Ishikawa (cell line): ENCODE measurements at regions not wholly inside any gene's neighbourhood (a gene's known extent, or its start where the extent isn't known, plus 50 kb on each side); places are given as distances from the start of the nearest gene placed in this dataset.

Experiments used
- CEBPB ChIP-seq: IDR thresholded peaks from 2 replicates; pipeline ENCODE4 v1.6.1; 2012
- CREB1 ChIP-seq: IDR thresholded peaks from 2 replicates; pipeline ENCODE4 v1.6.1; 2012; ENCODE audit warnings: low read depth
- EGR1 ChIP-seq: IDR thresholded peaks from 2 replicates; pipeline ENCODE4 v1.6.1; 2012
- EP300 ChIP-seq: IDR thresholded peaks from 2 replicates; pipeline ENCODE4 v1.6.1; 2012; ENCODE audit warnings: borderline replicate concordance
- FOXM1 ChIP-seq: IDR thresholded peaks from 2 replicates; pipeline ENCODE4 v1.6.1; 2012; ENCODE audit warnings: low read depth, borderline replicate concordance
- NFIC ChIP-seq: IDR thresholded peaks from 2 replicates; pipeline ENCODE4 v1.6.1; 2012
- RAD21 ChIP-seq: IDR thresholded peaks from 2 replicates; pipeline ENCODE4 v1.6.1; 2012; ENCODE audit warnings: low read depth
- TAF1 ChIP-seq: IDR thresholded peaks from 2 replicates; pipeline ENCODE4 v1.6.1; 2012; ENCODE audit warnings: low read depth, mild to moderate bottlenecking
- TCF12 ChIP-seq: IDR thresholded peaks from 2 replicates; pipeline ENCODE4 v1.6.1; 2012; ENCODE audit warnings: low read depth
- TEAD4 ChIP-seq: IDR thresholded peaks from 2 replicates; pipeline ENCODE4 v1.6.1; 2012
- YY1 ChIP-seq: IDR thresholded peaks from 2 replicates; pipeline ENCODE4 v1.6.1; 2012; ENCODE audit warnings: low read depth
- ZBTB7A ChIP-seq: IDR thresholded peaks from 2 replicates; pipeline ENCODE4 v1.6.1; 2012; ENCODE audit warnings: low read depth
- TF ChIP-seq, protein P1 (sequence below): IDR thresholded peaks from 2 replicates; pipeline ENCODE4 v1.6.1; 2012
- TF ChIP-seq, protein P2 (sequence below): IDR thresholded peaks from 2 replicates; pipeline ENCODE4 v1.6.1; 2012; ENCODE audit warnings: low read depth, mild to moderate bottlenecking
- TF ChIP-seq, protein P3 (sequence below): IDR thresholded peaks from 2 replicates; pipeline ENCODE4 v1.6.1; 2012

DNA sequence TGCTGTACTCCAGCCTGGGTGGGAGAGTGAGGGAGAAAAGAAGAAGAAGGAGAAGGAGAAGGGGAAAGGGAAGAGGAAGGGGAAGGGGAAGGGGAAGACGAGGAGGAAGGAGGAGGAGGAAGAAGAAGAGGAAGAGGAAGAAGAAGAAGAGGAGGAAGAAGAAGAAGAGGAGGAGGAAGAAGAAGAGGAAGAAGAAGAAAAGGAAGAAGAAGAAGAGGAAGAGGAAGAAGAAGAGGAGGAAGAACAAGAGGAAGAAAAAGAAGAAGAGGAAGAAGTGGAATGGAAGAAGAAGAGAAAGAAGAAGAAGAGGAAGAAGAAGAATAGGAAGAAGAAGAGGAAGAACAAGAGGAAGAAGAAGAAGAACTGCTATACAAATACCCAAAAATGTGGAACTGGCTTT lies 507.4 kb upstream of the TMPO start:
- no peak for TF ChIP-seq ZBTB7A
- no peak for TF ChIP-seq YY1
- no peak for TF ChIP-seq FOXM1
- TF ChIP-seq EGR1, result no peak
- TF ChIP-seq RAD21, result no peak
- TF ChIP-seq, protein P1, sequence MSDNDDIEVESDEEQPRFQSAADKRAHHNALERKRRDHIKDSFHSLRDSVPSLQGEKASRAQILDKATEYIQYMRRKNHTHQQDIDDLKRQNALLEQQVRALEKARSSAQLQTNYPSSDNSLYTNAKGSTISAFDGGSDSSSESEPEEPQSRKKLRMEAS, result no peak
- no peak for TF ChIP-seq EP300
- TF ChIP-seq NFIC, result no peak
- no peak for TF ChIP-seq TAF1
- TF ChIP-seq TCF12, result no peak
- TF ChIP-seq TEAD4, result no peak
- TF ChIP-seq CEBPB, result no peak
- no peak for TF ChIP-seq CREB1
- TF ChIP-seq, protein P2, sequence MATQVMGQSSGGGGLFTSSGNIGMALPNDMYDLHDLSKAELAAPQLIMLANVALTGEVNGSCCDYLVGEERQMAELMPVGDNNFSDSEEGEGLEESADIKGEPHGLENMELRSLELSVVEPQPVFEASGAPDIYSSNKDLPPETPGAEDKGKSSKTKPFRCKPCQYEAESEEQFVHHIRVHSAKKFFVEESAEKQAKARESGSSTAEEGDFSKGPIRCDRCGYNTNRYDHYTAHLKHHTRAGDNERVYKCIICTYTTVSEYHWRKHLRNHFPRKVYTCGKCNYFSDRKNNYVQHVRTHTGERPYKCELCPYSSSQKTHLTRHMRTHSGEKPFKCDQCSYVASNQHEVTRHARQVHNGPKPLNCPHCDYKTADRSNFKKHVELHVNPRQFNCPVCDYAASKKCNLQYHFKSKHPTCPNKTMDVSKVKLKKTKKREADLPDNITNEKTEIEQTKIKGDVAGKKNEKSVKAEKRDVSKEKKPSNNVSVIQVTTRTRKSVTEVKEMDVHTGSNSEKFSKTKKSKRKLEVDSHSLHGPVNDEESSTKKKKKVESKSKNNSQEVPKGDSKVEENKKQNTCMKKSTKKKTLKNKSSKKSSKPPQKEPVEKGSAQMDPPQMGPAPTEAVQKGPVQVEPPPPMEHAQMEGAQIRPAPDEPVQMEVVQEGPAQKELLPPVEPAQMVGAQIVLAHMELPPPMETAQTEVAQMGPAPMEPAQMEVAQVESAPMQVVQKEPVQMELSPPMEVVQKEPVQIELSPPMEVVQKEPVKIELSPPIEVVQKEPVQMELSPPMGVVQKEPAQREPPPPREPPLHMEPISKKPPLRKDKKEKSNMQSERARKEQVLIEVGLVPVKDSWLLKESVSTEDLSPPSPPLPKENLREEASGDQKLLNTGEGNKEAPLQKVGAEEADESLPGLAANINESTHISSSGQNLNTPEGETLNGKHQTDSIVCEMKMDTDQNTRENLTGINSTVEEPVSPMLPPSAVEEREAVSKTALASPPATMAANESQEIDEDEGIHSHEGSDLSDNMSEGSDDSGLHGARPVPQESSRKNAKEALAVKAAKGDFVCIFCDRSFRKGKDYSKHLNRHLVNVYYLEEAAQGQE, result no peak
- TF ChIP-seq, protein P3, sequence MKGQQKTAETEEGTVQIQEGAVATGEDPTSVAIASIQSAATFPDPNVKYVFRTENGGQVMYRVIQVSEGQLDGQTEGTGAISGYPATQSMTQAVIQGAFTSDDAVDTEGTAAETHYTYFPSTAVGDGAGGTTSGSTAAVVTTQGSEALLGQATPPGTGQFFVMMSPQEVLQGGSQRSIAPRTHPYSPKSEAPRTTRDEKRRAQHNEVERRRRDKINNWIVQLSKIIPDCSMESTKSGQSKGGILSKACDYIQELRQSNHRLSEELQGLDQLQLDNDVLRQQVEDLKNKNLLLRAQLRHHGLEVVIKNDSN, result no peak

DNA sequence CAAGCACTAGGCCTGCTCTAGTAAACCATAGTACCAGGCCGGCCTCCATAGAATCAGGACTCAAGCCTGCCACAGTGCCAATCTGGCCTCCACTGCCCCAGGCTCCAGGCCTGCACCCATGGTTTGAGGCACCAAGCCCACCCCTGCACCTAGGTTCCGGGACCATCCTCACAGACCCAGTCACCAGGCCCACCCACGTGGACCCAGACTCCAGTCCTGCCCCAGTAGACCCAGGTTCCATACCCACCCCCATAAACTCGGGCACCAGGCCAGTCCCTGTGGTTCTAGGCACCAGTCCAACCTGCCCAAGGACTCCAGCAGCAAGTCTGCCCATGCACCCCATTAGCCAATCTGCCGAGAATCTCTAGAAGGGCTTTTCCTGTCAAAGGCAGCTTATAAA lies 501.8 kb upstream of the TMPO start:
- TF ChIP-seq NFIC (no peak), EP300 (no peak), TEAD4 (no peak), EGR1 (no peak), CREB1 (no peak), RAD21 (no peak), CEBPB (no peak), FOXM1 (no peak), TAF1 (no peak), ZBTB7A (no peak), YY1 (no peak), TCF12 (no peak)
- TF ChIP-seq, protein P1, result no peak
- TF ChIP-seq, protein P2, result no peak
- TF ChIP-seq, protein P3, result no peak

DNA sequence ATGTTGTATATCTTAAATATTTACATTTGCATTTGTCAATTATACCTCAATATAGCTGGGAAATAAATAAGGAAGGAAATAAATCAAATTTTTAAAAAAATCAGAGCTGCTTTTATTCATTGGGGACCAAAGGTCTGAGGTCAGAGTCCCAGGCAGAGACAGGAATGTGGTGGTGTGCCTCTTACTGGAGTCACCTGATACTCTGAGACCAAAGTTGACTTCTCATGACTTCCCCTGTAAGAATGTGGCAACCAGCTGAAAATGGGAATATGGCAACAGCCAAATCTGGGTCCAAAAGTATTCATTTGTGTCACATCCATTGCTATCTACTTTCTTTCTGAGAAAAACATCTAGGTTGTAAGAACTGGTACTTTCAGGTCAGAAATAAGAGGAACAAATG lies 496.6 kb upstream of the TMPO start:
- no peak for TF ChIP-seq CREB1
- TF ChIP-seq, protein P3, result no peak
- TF ChIP-seq CEBPB, result no peak
- no peak for TF ChIP-seq TEAD4
- no peak for TF ChIP-seq RAD21
- TF ChIP-seq, protein P1, result no peak
- no peak for TF ChIP-seq EP300
- no peak for TF ChIP-seq NFIC
- TF ChIP-seq EGR1, result no peak

DNA sequence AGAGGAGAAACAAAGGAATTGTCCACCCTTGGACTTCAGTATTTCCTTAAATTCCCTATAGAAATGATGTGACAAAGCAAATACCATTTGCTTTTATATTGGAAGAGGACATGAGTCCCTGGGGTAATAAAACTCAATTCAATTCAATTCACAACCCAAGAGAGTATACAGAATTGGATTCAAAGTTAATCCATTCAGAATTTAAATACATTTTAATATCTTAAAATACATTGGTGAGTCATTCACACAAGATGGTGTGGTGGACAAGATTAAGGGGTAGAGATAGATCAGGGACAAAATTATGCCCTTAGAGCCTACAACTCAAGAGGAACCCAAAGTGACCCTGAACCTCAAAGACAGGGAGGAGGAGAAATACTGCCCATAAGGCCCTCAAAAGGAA lies 495.0 kb upstream of the TMPO start:
- no peak for TF ChIP-seq NFIC
- TF ChIP-seq CEBPB, result no peak
- no peak for TF ChIP-seq EGR1
- TF ChIP-seq EP300, result no peak
- TF ChIP-seq, protein P2, result no peak
- TF ChIP-seq, protein P1, result no peak
- no peak for TF ChIP-seq TAF1
